H1 (cell line): ENCODE measurements at regions not wholly inside any gene's neighbourhood (a gene's known extent, or its start where the extent isn't known, plus 50 kb on each side); places are given as distances from the start of the nearest gene placed in this dataset.

Experiments used
- CEBPB ChIP-seq: IDR thresholded peaks from 2 replicates; pipeline ENCODE4 v1.6.1; 2012; ENCODE audit warnings: low read depth, low read length
- CHD1 ChIP-seq: IDR thresholded peaks from 2 replicates; pipeline ENCODE4 v1.6.1; 2012; ENCODE audit warnings: low read depth, low read length, improper control_type of control experiment
- CHD2 ChIP-seq: IDR thresholded peaks from 2 replicates; pipeline ENCODE4 v1.6.1; 2012; ENCODE audit warnings: low read length, improper control_type of control experiment
- EP300 ChIP-seq, 2 experiments: IDR thresholded peaks; 1 replicate in 1 of 2; 2 replicates in 1 of 2; pipeline ENCODE4 v1.6.1; 2011 to 2012; ENCODE audit warnings: low read depth in 2 of 2, low read length in 2 of 2, mild to moderate bottlenecking in 2 of 2, borderline replicate concordance in 1 of 2, inconsistent platforms in 1 of 2, moderate library complexity in 1 of 2
- EZH2 ChIP-seq: fragments of 200-600 bp; sonication (generic); IDR thresholded peaks from 2 replicates; pipeline ENCODE4 v1.7.1; 2012; ENCODE audit warnings: low read depth, mild to moderate bottlenecking, moderate library complexity, low read length, inconsistent platforms; ENCODE audit not compliant: severe bottlenecking
- GABPA ChIP-seq: IDR thresholded peaks from 2 replicates; pipeline ENCODE4 v1.6.1; 2011; ENCODE audit warnings: mild to moderate bottlenecking, low read length, moderate library complexity, borderline replicate concordance; ENCODE audit not compliant: insufficient read depth
- JUN ChIP-seq: IDR thresholded peaks from 2 replicates; pipeline ENCODE4 v1.6.1; 2011; ENCODE audit warnings: low read depth, mild to moderate bottlenecking, improper control_type of control experiment, low read length
- NRF1 ChIP-seq: IDR thresholded peaks from 2 replicates; pipeline ENCODE4 v1.6.1; 2011; ENCODE audit warnings: mild to moderate bottlenecking, low read depth, low read length, improper control_type of control experiment
- PHF8 ChIP-seq: fragments of 200-600 bp; sonication (generic); conservative IDR thresholded peaks from 2 replicates; pipeline ENCODE4 v1.7.1; 2012; ENCODE audit warnings: low read depth, mild to moderate bottlenecking, inconsistent platforms, low read length, moderate library complexity
- POLR2A ChIP-seq, 2 experiments: IDR thresholded peaks; 1 replicate in 1 of 2; 2 replicates in 1 of 2; pipeline ENCODE4 v1.6.1; 2011; ENCODE audit warnings: low read depth in 2 of 2, low read length in 2 of 2, mild to moderate bottlenecking in 2 of 2; ENCODE audit errors: control extremely low read depth in 1 of 2
- RAD21 ChIP-seq, 2 experiments: IDR thresholded peaks in 1 of 2; conservative IDR thresholded peaks in 1 of 2; 2 replicates each; pipeline ENCODE4 v1.6.1; 2011; ENCODE audit warnings: low read depth in 2 of 2, low read length in 2 of 2, improper control_type of control experiment in 1 of 2, inconsistent platforms in 1 of 2, mild to moderate bottlenecking in 1 of 2, moderate library complexity in 1 of 2
- SIN3A ChIP-seq, 2 experiments: IDR thresholded peaks in 1 of 2; conservative IDR thresholded peaks in 1 of 2; 2 replicates each; pipeline ENCODE4 v1.6.1; 2011 to 2012; ENCODE audit warnings: low read length in 2 of 2, improper control_type of control experiment in 1 of 2, low read depth in 1 of 2, mild to moderate bottlenecking in 1 of 2
- TF ChIP-seq, protein P1 (sequence below), 3 experiments: IDR thresholded peaks; 1 replicate in 2 of 3; 2 replicates in 1 of 3; pipeline versions ENCODE4 v1.5.1 to v1.6.1; 2011; ENCODE audit warnings: low read length in 3 of 3, mild to moderate bottlenecking in 3 of 3, inconsistent platforms in 2 of 3, low read depth in 1 of 3, moderate library complexity in 1 of 3; ENCODE audit not compliant: insufficient read depth in 1 of 3; ENCODE audit errors: control extremely low read depth in 1 of 3

DNA sequence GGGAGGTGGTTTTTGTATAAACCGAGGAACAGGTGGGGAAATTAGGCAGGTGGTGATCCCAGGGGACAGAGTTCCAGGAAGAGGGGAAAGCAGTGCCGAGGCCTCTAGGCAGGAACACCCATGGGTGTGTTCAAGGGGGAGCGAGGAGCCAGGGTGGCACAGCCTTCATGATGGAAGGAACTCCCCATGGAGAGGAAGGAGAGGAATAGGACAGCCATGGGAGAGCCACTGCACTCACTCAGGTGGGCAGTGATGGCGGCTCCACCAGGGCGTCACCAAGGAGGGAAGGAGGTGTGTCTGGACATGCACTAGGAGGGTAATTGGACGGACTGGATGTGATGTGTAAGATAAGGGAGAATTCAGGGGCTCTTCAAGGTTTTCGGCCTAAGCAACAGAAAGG lies 98.2 kb downstream of the THBS2 start:
- TF ChIP-seq PHF8 (no peak), EP300 (IDR thresholded peaks at IDR 0.05; ENCODE audit: borderline replicate concordance in 1 of 2, low read depth in 2 of 2, low read length in 2 of 2) (no peak), POLR2A (IDR thresholded peaks at IDR 0.05; ENCODE audit: control extremely low read depth in 1 of 2, low read depth in 2 of 2, low read length in 2 of 2) (no peak), NRF1 (no peak), EZH2 (no peak), CEBPB (no peak), CHD1 (no peak), CHD2 (no peak), GABPA (no peak), JUN (no peak), SIN3A (conservative IDR thresholded peaks at IDR 0.05 in 1 of 2, IDR thresholded peaks at IDR 0.05 in 1 of 2; ENCODE audit: low read depth in 1 of 2, low read length in 2 of 2) (no peak), RAD21 (IDR thresholded peaks at IDR 0.05 in 1 of 2, conservative IDR thresholded peaks at IDR 0.05 in 1 of 2; ENCODE audit: low read depth in 2 of 2, low read length in 2 of 2) (no peak)
- TF ChIP-seq, protein P1, sequence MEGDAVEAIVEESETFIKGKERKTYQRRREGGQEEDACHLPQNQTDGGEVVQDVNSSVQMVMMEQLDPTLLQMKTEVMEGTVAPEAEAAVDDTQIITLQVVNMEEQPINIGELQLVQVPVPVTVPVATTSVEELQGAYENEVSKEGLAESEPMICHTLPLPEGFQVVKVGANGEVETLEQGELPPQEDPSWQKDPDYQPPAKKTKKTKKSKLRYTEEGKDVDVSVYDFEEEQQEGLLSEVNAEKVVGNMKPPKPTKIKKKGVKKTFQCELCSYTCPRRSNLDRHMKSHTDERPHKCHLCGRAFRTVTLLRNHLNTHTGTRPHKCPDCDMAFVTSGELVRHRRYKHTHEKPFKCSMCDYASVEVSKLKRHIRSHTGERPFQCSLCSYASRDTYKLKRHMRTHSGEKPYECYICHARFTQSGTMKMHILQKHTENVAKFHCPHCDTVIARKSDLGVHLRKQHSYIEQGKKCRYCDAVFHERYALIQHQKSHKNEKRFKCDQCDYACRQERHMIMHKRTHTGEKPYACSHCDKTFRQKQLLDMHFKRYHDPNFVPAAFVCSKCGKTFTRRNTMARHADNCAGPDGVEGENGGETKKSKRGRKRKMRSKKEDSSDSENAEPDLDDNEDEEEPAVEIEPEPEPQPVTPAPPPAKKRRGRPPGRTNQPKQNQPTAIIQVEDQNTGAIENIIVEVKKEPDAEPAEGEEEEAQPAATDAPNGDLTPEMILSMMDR (IDR thresholded peaks at IDR 0.05; ENCODE audit: control extremely low read depth in 1 of 3, insufficient read depth in 1 of 3, low read depth in 1 of 3, low read length in 3 of 3), result no peak
